ENCODE measurements at regions not wholly inside any gene's neighbourhood (a gene's known extent, or its start where the extent isn't known, plus 50 kb on each side); places are given as distances from the start of the nearest gene placed in this dataset.

DNA sequence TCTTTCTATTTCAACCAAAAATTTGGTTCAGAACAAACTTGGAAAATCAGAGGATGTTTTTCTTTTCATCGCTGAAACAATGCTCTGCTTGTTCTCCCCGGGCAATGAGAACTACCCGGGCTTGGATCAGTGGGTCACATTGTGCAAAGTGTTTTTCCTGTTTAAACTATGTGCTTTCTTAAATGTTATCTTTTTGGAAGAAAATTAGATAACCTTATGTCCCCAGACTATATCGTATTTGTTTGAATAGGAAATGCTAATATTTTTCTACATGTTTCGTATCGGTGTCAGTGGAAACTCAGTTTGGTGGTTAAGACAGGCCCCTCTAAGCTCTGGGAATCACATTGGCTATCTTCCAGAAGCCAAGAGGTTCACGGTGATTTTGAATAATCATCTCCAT is 319.5 kb upstream of the NFE2L3 start:
- H3K27ac ChIP-seq (ENCODE audit: low read depth, low read length, poor library complexity, severe bottlenecking), result no peak overlapping the region
- no peaks in the 10 kb centered on the region for H3K27me3 ChIP-seq (replicated peaks; ENCODE audit: insufficient read depth, low read depth, low read length, poor library complexity)
- H3K4me1 ChIP-seq (ENCODE audit: insufficient read depth, low read length, poor library complexity, severe bottlenecking), result no peaks in the 10 kb centered on the region
- POLR2A ChIA-PET (ENCODE audit: low non-redundant PET), result no interaction called here
- no peak for TF ChIP-seq EZH2 (IDR thresholded peaks at IDR 0.05; ENCODE audit: borderline replicate concordance, low read depth, low read length, poor library complexity, severe bottlenecking)
- TF ChIP-seq, protein P1, sequence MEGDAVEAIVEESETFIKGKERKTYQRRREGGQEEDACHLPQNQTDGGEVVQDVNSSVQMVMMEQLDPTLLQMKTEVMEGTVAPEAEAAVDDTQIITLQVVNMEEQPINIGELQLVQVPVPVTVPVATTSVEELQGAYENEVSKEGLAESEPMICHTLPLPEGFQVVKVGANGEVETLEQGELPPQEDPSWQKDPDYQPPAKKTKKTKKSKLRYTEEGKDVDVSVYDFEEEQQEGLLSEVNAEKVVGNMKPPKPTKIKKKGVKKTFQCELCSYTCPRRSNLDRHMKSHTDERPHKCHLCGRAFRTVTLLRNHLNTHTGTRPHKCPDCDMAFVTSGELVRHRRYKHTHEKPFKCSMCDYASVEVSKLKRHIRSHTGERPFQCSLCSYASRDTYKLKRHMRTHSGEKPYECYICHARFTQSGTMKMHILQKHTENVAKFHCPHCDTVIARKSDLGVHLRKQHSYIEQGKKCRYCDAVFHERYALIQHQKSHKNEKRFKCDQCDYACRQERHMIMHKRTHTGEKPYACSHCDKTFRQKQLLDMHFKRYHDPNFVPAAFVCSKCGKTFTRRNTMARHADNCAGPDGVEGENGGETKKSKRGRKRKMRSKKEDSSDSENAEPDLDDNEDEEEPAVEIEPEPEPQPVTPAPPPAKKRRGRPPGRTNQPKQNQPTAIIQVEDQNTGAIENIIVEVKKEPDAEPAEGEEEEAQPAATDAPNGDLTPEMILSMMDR (conservative IDR thresholded peaks at IDR 0.05; ENCODE audit: low read depth, low read length), result no peak
- BruUV-seq (replicated peaks), result no TSS peak
- no peak for DNase-seq (ENCODE audit: low spot score)
- intact Hi-C loops (cut with micrococcal nuclease; ENCODE audit: unreplicated experiment), result no loop called here
- H3K9me3 ChIP-seq (ENCODE audit: low read depth, low read length, poor library complexity, severe bottlenecking), result no peaks in the 10 kb centered on the region
- H3K36me3 ChIP-seq (ENCODE audit: insufficient read depth, low read length, poor library complexity, severe bottlenecking), result no peaks in the 10 kb centered on the region
- H3K4me3 ChIP-seq (ENCODE audit: low read depth, low read length, poor library complexity, severe bottlenecking), result no peak overlapping the region
- CTCF ChIA-PET, result no interaction called here

DNA sequence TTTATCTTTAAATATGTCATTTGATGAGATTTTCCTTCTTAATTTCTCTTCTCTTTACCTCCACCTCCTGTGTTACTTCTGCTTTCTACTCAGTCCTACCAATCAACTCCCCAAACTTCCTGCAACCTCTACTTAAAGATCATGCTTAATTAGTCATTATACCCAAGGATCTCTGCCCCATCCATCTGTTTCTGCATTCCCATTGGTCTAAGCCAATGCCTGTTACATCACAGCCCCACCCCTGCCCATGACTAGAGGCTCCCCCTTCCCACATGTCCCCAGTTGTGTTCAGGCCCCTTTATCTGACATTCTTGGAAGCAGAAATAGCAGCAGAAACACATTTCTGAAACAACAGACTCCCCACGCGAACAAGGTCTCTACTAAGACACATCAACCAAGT is 319.1 kb upstream of the NFE2L3 start:
- no TSS peak for BruUV-seq (replicated peaks)
- ChIA-PET CTCF (no interaction called here), POLR2A (ENCODE audit: low non-redundant PET) (no interaction called here)
- Histone ChIP-seq H3K27ac (ENCODE audit: low read depth, low read length, poor library complexity, severe bottlenecking) (no peak overlapping the region), H3K27me3 (replicated peaks; ENCODE audit: insufficient read depth, low read depth, low read length, poor library complexity) (no peaks in the 10 kb centered on the region), H3K36me3 (ENCODE audit: insufficient read depth, low read length, poor library complexity, severe bottlenecking) (no peaks in the 10 kb centered on the region), H3K9me3 (ENCODE audit: low read depth, low read length, poor library complexity, severe bottlenecking) (no peaks in the 10 kb centered on the region), H3K4me3 (ENCODE audit: low read depth, low read length, poor library complexity, severe bottlenecking) (no peak overlapping the region), H3K4me1 (ENCODE audit: insufficient read depth, low read length, poor library complexity, severe bottlenecking) (no peaks in the 10 kb centered on the region)
- TF ChIP-seq, protein P1 (conservative IDR thresholded peaks at IDR 0.05; ENCODE audit: low read depth, low read length), result no peak
- TF ChIP-seq EZH2 (IDR thresholded peaks at IDR 0.05; ENCODE audit: borderline replicate concordance, low read depth, low read length, poor library complexity, severe bottlenecking), result no peak
- DNase-seq (ENCODE audit: low spot score), result no peak
- intact Hi-C loops (cut with micrococcal nuclease; ENCODE audit: unreplicated experiment), result no loop called here

DNA sequence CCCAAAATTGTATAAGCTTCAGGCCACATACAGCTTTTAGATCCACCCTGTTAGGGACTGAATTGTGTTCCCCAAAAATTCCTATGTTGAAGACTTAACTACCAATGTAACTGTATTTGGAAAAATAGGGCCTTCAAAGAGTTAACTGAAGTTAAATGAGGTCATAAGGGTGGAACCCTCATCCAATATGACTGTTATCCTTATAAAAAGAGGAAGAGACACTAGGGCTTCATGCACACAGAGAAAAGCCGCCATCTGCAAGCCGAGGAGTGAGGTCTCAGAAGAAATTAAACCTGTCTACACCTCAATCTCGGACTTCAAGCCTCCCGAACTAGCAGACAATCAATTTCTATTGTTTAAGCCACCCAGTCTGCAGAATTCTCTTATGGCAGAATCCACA is 317.9 kb upstream of the NFE2L3 start:
- Histone ChIP-seq H3K4me3 (ENCODE audit: low read depth, low read length, poor library complexity, severe bottlenecking) (no peak overlapping the region), H3K36me3 (ENCODE audit: insufficient read depth, low read length, poor library complexity, severe bottlenecking) (no peaks in the 10 kb centered on the region), H3K27ac (ENCODE audit: low read depth, low read length, poor library complexity, severe bottlenecking) (no peak overlapping the region), H3K9me3 (ENCODE audit: low read depth, low read length, poor library complexity, severe bottlenecking) (no peaks in the 10 kb centered on the region), H3K27me3 (replicated peaks; ENCODE audit: insufficient read depth, low read depth, low read length, poor library complexity) (no peaks in the 10 kb centered on the region), H3K4me1 (ENCODE audit: insufficient read depth, low read length, poor library complexity, severe bottlenecking) (no peaks in the 10 kb centered on the region)
- ChIA-PET CTCF (no interaction called here), POLR2A (ENCODE audit: low non-redundant PET) (no interaction called here)
- intact Hi-C loops (cut with micrococcal nuclease; ENCODE audit: unreplicated experiment), result no loop called here
- TF ChIP-seq, protein P1 (conservative IDR thresholded peaks at IDR 0.05; ENCODE audit: low read depth, low read length), result no peak
- TF ChIP-seq EZH2 (IDR thresholded peaks at IDR 0.05; ENCODE audit: borderline replicate concordance, low read depth, low read length, poor library complexity, severe bottlenecking), result no peak
- DNase-seq (ENCODE audit: low spot score), result no peak
- BruUV-seq (replicated peaks), result no TSS peak
